ENCODE measurements at regions not wholly inside any gene's neighbourhood (a gene's known extent, or its start where the extent isn't known, plus 50 kb on each side); places are given as distances from the start of the nearest gene placed in this dataset.
"Not testable (repeated sequence)": the region's sequence is repeated elsewhere in the genome, so short reads cannot be mapped to it uniquely, and the experiment has no call there.

GRCh38 chr2:121837591-121837990 is 82.1 kb downstream of the TSN start:
- DNase-seq (ENCODE audit: low read depth): no peak
- H3K4me3 ChIP-seq (ENCODE audit: low read depth, low read length): no peak overlapping the region
- no peak for TF ChIP-seq CTCF (IDR thresholded peaks at IDR 0.05; ENCODE audit: control insufficient read depth, extremely low read depth, insufficient read depth)

GRCh38 chr2:121838551-121838950 is 83.1 kb downstream of the TSN start:
- no peak overlapping the region for H3K4me3 ChIP-seq (ENCODE audit: low read depth, low read length)
- no peak for DNase-seq (ENCODE audit: low read depth)
- TF ChIP-seq CTCF (IDR thresholded peaks at IDR 0.05; ENCODE audit: control insufficient read depth, extremely low read depth, insufficient read depth): no peak

- no peak for DNase-seq (ENCODE audit: low read depth)
- no peak overlapping the region for H3K4me3 ChIP-seq (ENCODE audit: low read depth, low read length)
- TF ChIP-seq CTCF (IDR thresholded peaks at IDR 0.05; ENCODE audit: control insufficient read depth, extremely low read depth, insufficient read depth): no peak
Observed at GRCh38 chr2:121839584-121839983, 84.1 kb downstream of the TSN start.

- no peak overlapping the region for H3K4me3 ChIP-seq (ENCODE audit: low read depth, low read length)
- TF ChIP-seq CTCF (IDR thresholded peaks at IDR 0.05; ENCODE audit: control insufficient read depth, extremely low read depth, insufficient read depth): no peak
- DNase-seq (ENCODE audit: low read depth): no peak
Observed at GRCh38 chr2:121849236-121849635, 93.8 kb downstream of the TSN start.

DNA sequence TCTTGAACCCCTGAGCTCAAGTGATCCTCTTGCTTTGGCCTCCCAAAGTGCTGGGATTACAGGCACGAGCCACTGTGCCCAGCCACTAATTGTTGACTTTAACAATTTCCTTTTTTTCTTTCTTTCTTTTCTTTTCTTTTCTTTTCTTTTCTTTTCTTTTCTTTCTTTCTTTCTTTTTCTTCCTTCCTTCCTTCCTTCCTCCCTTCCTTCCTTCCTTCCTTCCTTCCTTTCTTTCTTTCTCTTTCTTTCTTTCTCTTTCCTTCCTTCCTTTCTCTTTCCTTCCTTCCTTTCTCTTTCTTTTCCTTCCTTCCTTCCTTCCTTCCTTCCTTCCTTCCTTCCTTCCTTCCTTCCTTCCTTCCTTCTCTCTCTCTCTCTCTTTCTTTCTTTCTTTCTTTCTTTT is 97.7 kb downstream of the TSN start:
- not testable (repeated sequence) for H3K4me3 ChIP-seq (ENCODE audit: low read depth, low read length); DNase-seq (ENCODE audit: low read depth)

- DNase-seq (ENCODE audit: low read depth): no peak
- no peak overlapping the region for H3K4me3 ChIP-seq (ENCODE audit: low read depth, low read length)
- no peak for TF ChIP-seq CTCF (IDR thresholded peaks at IDR 0.05; ENCODE audit: control insufficient read depth, extremely low read depth, insufficient read depth)
Observed at GRCh38 chr2:121855510-121855909, 100.1 kb downstream of the TSN start.

- no peak overlapping the region for H3K4me3 ChIP-seq (ENCODE audit: low read depth, low read length)
- TF ChIP-seq CTCF (IDR thresholded peaks at IDR 0.05; ENCODE audit: control insufficient read depth, extremely low read depth, insufficient read depth): no peak
Observed at GRCh38 chr2:121856360-121856759, 100.9 kb downstream of the TSN start.

GRCh38 chr2:121858369-121858768 is 102.9 kb downstream of the TSN start:
- no peak overlapping the region for H3K4me3 ChIP-seq (ENCODE audit: low read depth, low read length)
- no peak for DNase-seq (ENCODE audit: low read depth)

More at GRCh38 chr2:121856360-121856759, 100.9 kb downstream of the TSN start:
- DNase-seq (ENCODE audit: low read depth): no peak

More at GRCh38 chr2:121858369-121858768, 102.9 kb downstream of the TSN start:
- no peak for TF ChIP-seq CTCF (IDR thresholded peaks at IDR 0.05; ENCODE audit: control insufficient read depth, extremely low read depth, insufficient read depth)

Measured in LNCaP clone FGC (cell line).